GM12875 (cell line): ENCODE measurements at regions not wholly inside any gene's neighbourhood (a gene's known extent, or its start where the extent isn't known, plus 50 kb on each side); places are given as distances from the start of the nearest gene placed in this dataset.

Experiments
- H3K4me3 ChIP-seq: one replicate; pipeline ENCODE4 v1.5.1; 2011; ENCODE audit warnings: low read depth, low read length, control low read depth
- CTCF ChIP-seq: IDR thresholded peaks from 2 replicates; pipeline ENCODE4 v1.5.1; 2011; ENCODE audit warnings: low read depth, mild to moderate bottlenecking, control low read depth, inconsistent platforms, low read length, moderate library complexity, borderline replicate concordance; ENCODE audit not compliant: insufficient read depth

DNA sequence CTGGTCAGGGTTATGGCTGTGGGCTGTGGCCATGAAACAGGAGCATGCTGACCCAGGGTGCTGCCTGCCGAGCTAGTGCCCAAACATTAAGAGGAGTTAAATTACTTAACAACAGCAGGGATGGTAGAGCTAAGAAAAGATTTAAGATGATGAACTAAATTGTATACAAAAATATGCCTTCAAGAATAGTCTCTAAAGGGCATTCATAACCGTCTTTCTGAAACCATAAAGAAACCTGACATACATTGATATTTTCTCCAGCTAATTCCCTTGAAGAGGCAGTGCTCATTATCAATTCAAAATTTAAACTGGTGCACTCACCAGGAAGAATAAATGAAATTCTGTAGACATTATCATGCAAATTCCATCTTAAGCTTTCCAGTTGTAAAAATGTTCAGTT lies 265.8 kb upstream of the TAC1 start:
- no peak overlapping the region for H3K4me3 ChIP-seq
- no peak for TF ChIP-seq CTCF

- TF ChIP-seq CTCF: no peak
- no peak overlapping the region for H3K4me3 ChIP-seq
These were observed 264.7 kb upstream of the TAC1 start for GRCh38 chr7:97466999-97467740.

- H3K4me3 ChIP-seq: no peak overlapping the region
- TF ChIP-seq CTCF: no peak
These were observed 263.4 kb upstream of the TAC1 start for GRCh38 chr7:97468493-97468892.

GRCh38 chr7:97470726-97471125 lies 261.2 kb upstream of the TAC1 start:
- H3K4me3 ChIP-seq: no peak overlapping the region

DNA sequence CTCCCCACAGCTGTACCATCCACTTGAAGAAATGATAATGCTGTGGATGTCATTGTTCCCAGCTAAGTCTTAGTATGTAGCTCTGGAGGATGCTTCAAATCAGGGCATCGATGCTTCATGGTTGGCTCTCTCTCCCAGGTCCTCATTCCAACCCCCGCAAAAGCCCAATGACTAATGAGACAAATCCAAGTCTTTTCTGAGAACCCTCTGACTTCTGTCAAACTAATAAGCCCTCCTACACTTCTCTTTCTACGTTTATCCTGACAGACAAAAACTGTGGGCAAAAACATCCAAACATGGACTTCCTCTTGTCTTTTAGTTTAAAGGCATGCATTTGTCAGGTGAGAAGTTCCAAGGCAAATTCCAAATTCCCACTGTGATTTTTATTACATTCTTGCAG lies 260.4 kb upstream of the TAC1 start:
- no peak for TF ChIP-seq CTCF
- H3K4me3 ChIP-seq: no peak overlapping the region

More at GRCh38 chr7:97470726-97471125, 261.2 kb upstream of the TAC1 start:
- TF ChIP-seq CTCF: no peak

- no peak for TF ChIP-seq CTCF
- H3K4me3 ChIP-seq: no peak overlapping the region
These were observed 252.1 kb upstream of the TAC1 start for GRCh38 chr7:97479740-97480290.

DNA sequence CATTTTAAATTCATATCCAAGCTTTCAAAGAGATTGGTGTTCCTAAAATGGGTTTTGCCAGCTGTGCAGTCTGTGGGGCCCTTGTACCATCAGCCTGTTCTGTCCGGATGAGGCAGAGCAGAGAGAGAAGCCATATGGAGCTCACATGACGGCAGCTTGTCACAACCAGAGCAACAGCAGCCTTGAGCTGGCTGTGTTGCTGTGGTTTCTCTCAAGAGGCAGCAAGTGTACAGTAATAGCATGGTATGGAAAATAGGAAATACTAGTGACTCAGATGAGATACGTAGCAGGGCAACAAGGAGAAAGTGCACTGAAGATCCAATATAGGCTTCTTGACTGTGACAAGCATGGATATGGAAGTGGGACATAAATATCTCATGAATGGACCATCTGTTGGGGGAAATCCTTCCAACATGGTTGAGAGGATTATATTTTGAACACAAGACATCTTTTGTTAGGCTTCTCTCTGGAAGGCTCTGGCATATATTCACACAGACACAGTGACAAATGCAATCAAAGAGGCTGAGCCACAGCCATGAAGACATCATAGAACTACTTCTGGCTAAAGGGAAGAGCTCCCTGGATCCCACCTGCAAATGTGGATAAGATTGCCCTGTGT lies 251.0 kb upstream of the TAC1 start:
- no peak for TF ChIP-seq CTCF
- no peak overlapping the region for H3K4me3 ChIP-seq
